Neuronal stem cell (in vitro differentiated cells): ENCODE measurements at regions not wholly inside any gene's neighbourhood (a gene's known extent, or its start where the extent isn't known, plus 50 kb on each side); places are given as distances from the start of the nearest gene placed in this dataset.

Experiments used
- DNase-seq: peaks from one replicate; pipeline ENCODE4 v3.0.0-alpha.2; 2013; ENCODE audit warnings: low spot score
- H2AFZ ChIP-seq: one replicate; pipeline ENCODE4 v1.6.1; 2013; ENCODE audit warnings: mild to moderate bottlenecking, low read length, inconsistent platforms
- H2AK5ac ChIP-seq: 2 replicates; pipeline ENCODE4 v1.6.1; 2013; ENCODE audit warnings: low read depth, mild to moderate bottlenecking, inconsistent platforms, low read length, moderate library complexity, mixed read lengths
- H2BK120ac ChIP-seq: 2 replicates; pipeline ENCODE4 v1.6.1; 2013; ENCODE audit warnings: low read depth, mild to moderate bottlenecking, inconsistent platforms, low read length, moderate library complexity, mixed read lengths
- H2BK12ac ChIP-seq: one replicate; pipeline ENCODE4 v1.6.1; 2013; ENCODE audit warnings: low read length, inconsistent platforms
- H2BK15ac ChIP-seq: 2 replicates; pipeline ENCODE4 v1.6.1; 2013; ENCODE audit warnings: mild to moderate bottlenecking, low read length, inconsistent platforms, mixed read lengths
- H2BK5ac ChIP-seq: one replicate; pipeline ENCODE4 v1.6.1; 2013; ENCODE audit warnings: inconsistent platforms, mild to moderate bottlenecking, low read length, moderate library complexity
- H3K14ac ChIP-seq: one replicate; pipeline ENCODE4 v1.6.1; 2013; ENCODE audit warnings: low read length, inconsistent platforms
- H3K18ac ChIP-seq: 2 replicates; pipeline ENCODE4 v1.6.1; 2013; ENCODE audit warnings: low read length, inconsistent platforms
- H3K23ac ChIP-seq: 2 replicates; pipeline ENCODE4 v1.6.1; 2013; ENCODE audit warnings: low read depth, mild to moderate bottlenecking, mixed read lengths, low read length, inconsistent platforms; ENCODE audit not compliant: poor library complexity
- H3K27ac ChIP-seq: replicated peaks from 3 replicates; pipeline ENCODE4 v1.5.1; 2013; ENCODE audit warnings: low read length, inconsistent platforms
- H3K27me3 ChIP-seq, 3 experiments: 2 replicates each; pipeline ENCODE4 v1.6.1; 2013; ENCODE audit warnings: low read length in 3 of 3, mild to moderate bottlenecking in 2 of 3, inconsistent platforms in 1 of 3, low read depth in 1 of 3, mixed read lengths in 1 of 3, moderate library complexity in 1 of 3; ENCODE audit not compliant: control insufficient read depth in 3 of 3, insufficient read depth in 3 of 3
- H3K36me3 ChIP-seq, 2 donors: replicated peaks in 1 of 2; 2 replicates each; pipeline ENCODE4 v1.6.1; 2013; ENCODE audit warnings: low read length in 2 of 2; ENCODE audit not compliant: control insufficient read depth in 2 of 2, insufficient read depth in 2 of 2
- H3K4ac ChIP-seq: 2 replicates; pipeline ENCODE4 v1.6.1; 2013; ENCODE audit warnings: inconsistent platforms, mild to moderate bottlenecking, low read length, moderate library complexity
- H3K4me1 ChIP-seq, 2 donors: 1 replicate in 1 of 2; 2 replicates in 1 of 2; pipeline ENCODE4 v1.6.1; 2013; ENCODE audit warnings: low read length in 2 of 2, low read depth in 1 of 2; ENCODE audit not compliant: control insufficient read depth in 2 of 2, insufficient read depth in 1 of 2
- H3K4me2 ChIP-seq: one replicate; pipeline ENCODE4 v1.6.1; 2013; ENCODE audit warnings: mild to moderate bottlenecking, low read length, inconsistent platforms; ENCODE audit not compliant: insufficient read depth, poor library complexity, severe bottlenecking
- H3K4me3 ChIP-seq, 2 donors: 2 replicates each; pipeline ENCODE4 v1.5.1; 2013; ENCODE audit warnings: low read length in 2 of 2, mild to moderate bottlenecking in 2 of 2, inconsistent platforms in 1 of 2, moderate library complexity in 1 of 2
- H3K79me1 ChIP-seq: one replicate; pipeline ENCODE4 v1.6.1; 2013; ENCODE audit warnings: low read depth, mild to moderate bottlenecking, inconsistent platforms, low read length, moderate library complexity
- H3K9ac ChIP-seq: one replicate; pipeline ENCODE4 v1.6.1; 2013; ENCODE audit warnings: mild to moderate bottlenecking, low read depth, low read length, inconsistent platforms; ENCODE audit not compliant: poor library complexity
- H3K9me3 ChIP-seq, 2 donors: replicated peaks in 1 of 2; 2 replicates each; pipeline versions ENCODE3 to v1.6.1; 2013; ENCODE audit warnings: low read length in 2 of 2, mild to moderate bottlenecking in 2 of 2, inconsistent platforms in 1 of 2, low read depth in 1 of 2, mixed read lengths in 1 of 2, moderate library complexity in 1 of 2; ENCODE audit not compliant: control insufficient read depth in 2 of 2, insufficient read depth in 1 of 2
- H4K8ac ChIP-seq: one replicate; pipeline ENCODE4 v1.6.1; 2013; ENCODE audit warnings: low read depth, mild to moderate bottlenecking, inconsistent platforms, low read length, moderate library complexity
- H4K91ac ChIP-seq: one replicate; pipeline ENCODE4 v1.6.1; 2013; ENCODE audit warnings: low read length, low read depth, mild to moderate bottlenecking, inconsistent platforms; ENCODE audit not compliant: poor library complexity
- WGBS, 2 donors: extraction: QIAGEN DNeasy Blood & Tissue Kit; methylation state at CpG; one replicate each; pipeline ENCODE4 v1.1.7; 2013; ENCODE audit warnings: missing lambda C conversion rate in 2 of 2, mixed read lengths in 1 of 2; ENCODE audit not compliant: insufficient read length in 2 of 2, insufficient replicate concordance in 1 of 2; ENCODE audit errors: extremely low coverage in 2 of 2; 5-methylcytosine and 5-hydroxymethylcytosine counted together

DNA sequence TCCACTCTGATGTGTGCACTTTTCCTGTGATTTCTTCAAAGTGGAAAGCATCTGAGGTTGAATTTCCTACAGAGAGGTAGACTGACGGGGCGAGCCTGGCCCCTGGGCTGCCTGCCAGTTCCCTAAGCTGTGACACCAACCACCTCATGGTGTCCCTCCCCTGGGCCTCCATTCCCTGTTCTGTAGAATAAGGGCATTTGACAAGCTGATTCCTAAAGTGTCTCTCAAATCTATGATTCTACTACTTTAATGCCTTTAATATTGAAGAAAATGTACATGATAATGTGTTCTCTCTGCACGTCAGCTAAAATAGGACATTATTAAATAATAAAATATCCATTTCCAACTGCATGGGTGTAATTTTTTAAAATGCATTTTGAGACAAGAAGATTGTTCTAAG, 105.1 kb downstream of the SEC61G start:
- no peak overlapping the region for H2BK120ac ChIP-seq

DNA sequence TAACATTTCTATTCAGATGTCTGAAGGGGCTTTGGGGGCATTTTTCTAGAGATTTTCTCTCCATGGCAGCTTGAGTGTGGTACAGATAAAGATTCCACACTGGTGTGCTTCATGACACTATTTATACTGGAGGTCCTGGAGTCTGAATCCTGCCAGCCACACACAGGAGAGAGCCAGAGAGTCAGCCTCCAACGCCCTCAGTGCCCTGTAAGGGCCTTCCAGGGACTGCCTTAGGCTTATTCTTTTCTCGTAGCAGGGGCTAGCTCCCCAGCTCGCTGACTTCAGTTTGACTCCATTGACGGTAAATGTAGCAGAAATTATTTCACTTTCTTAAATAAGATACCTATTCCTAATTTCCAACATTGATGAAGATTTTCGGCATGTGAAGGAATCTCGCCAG, 100.9 kb downstream of the VSTM2A start:
- WGBS, 2 donors = no CpG with 5 or more reads among the region's 6 CpGs
- H3K27me3 ChIP-seq = no peaks in the 10 kb centered on the region
- H3K18ac ChIP-seq = no peak overlapping the region

More for the DNA sequence above, 105.1 kb downstream of the SEC61G start:
- H3K14ac ChIP-seq = no peak overlapping the region
- H3K4me1 ChIP-seq = no peaks in the 10 kb centered on the region
- H3K27ac ChIP-seq = no peak overlapping the region
- no peak overlapping the region for H2BK5ac ChIP-seq
- H4K8ac ChIP-seq = no peak overlapping the region
- H2BK12ac ChIP-seq = no peak overlapping the region
- no peak overlapping the region for H3K9ac ChIP-seq
- H3K4me2 ChIP-seq = no peak overlapping the region
- no peak overlapping the region for H3K18ac ChIP-seq
- no peak overlapping the region for H3K4me3 ChIP-seq
- no peaks in the 10 kb centered on the region for H3K36me3 ChIP-seq
- H3K23ac ChIP-seq = no peak overlapping the region
- H2AFZ ChIP-seq = no peak overlapping the region
- WGBS, 2 donors = no CpG with 5 or more reads among the region's 3 CpGs
- no peak for DNase-seq
- H3K27me3 ChIP-seq = no peaks in the 10 kb centered on the region
- no peak overlapping the region for H4K91ac ChIP-seq
- no peak overlapping the region for H3K4ac ChIP-seq
- no peaks in the 10 kb centered on the region for H3K79me1 ChIP-seq
- H3K9me3 ChIP-seq = no peaks in the 10 kb centered on the region
- H2BK15ac ChIP-seq = no peak overlapping the region
- H2AK5ac ChIP-seq = no peak overlapping the region

DNA sequence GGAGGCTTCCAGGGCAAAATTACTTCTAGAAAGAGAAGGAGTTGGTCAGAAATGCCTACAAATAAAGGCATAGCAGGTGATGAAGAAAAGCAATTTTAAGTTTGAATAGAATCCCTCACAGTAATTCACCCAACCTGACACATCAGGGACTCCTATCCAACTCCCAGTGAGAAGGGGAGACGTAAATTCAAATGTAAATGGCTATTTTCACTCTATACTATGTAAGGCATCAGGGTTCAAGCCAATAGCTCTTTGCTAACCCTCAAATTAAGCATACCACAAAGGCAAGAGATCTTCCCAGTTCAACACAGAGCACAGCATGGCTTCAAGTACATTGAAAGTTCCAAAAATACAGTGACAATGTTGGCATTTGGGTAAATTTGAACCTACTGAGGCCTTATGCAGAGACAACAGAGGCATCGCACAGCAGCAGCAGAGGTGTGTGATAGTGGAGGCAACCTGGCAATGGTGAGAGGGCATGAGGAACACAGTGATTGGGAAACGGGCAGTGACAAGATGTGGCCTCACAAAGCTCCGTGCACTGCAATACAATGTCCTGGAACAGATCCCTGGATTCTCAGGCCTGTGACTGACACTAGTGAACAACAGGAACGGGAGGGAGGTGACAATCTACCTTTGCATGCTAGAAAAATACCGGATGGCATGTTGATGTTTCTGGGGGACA, 95.7 kb downstream of the VSTM2A start:
- Histone ChIP-seq H2BK5ac (no peak overlapping the region), H3K36me3 (no peaks in the 10 kb centered on the region), H3K4me2 (no peak overlapping the region), H3K27me3 (no peaks in the 10 kb centered on the region), H3K27ac (no peak overlapping the region), H2AK5ac (no peak overlapping the region), H2BK120ac (no peak overlapping the region), H3K4me1 (no peaks in the 10 kb centered on the region), H4K8ac (no peak overlapping the region), H3K79me1 (no peaks in the 10 kb centered on the region), H3K9ac (no peak overlapping the region), H2BK12ac (no peak overlapping the region), H3K14ac (no peak overlapping the region), H4K91ac (no peak overlapping the region), H3K4me3 (no peak overlapping the region), H3K9me3 (no peaks in the 10 kb centered on the region), H3K23ac (no peak overlapping the region), H2BK15ac (no peak overlapping the region), H3K18ac (no peak overlapping the region), H3K4ac (no peak overlapping the region), H2AFZ (no peak overlapping the region)
- DNase-seq = no peak
- no CpG with 5 or more reads among the region's 6 CpGs for WGBS, 2 donors

More for the DNA sequence above, 100.9 kb downstream of the VSTM2A start:
- Histone ChIP-seq H3K9ac (no peak overlapping the region), H2BK120ac (no peak overlapping the region), H2BK12ac (no peak overlapping the region), H2AK5ac (no peak overlapping the region), H3K4me1 (no peaks in the 10 kb centered on the region), H3K9me3 (no peaks in the 10 kb centered on the region), H3K36me3 (no peaks in the 10 kb centered on the region), H3K14ac (no peak overlapping the region), H3K4me2 (no peak overlapping the region), H2BK15ac (no peak overlapping the region), H4K91ac (no peak overlapping the region), H4K8ac (no peak overlapping the region), H3K27ac (no peak overlapping the region), H3K4me3 (no peak overlapping the region), H3K23ac (no peak overlapping the region), H2BK5ac (no peak overlapping the region), H3K4ac (no peak overlapping the region), H2AFZ (no peak overlapping the region), H3K79me1 (no peaks in the 10 kb centered on the region)
- DNase-seq = no peak

DNA sequence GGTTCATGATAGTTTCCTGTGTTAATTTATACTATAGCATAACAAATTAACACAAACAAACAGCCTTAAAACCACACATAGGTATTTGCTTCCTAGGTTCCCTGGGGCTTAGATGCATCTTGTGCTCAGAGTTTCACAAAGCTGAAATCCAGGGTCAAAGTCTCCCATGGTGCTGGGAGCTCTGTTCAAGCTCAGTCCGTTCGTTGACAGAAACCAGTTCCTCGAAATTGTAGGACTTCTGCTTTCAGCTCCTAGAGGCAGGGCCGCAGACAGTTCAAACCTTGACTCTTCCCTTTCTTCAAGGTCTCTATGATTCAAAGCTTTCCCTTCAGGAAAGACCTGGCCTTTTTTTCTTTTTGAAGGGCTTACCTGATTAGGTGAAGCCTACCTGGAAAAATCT, 90.5 kb downstream of the VSTM2A start:
- no CpG with 5 or more reads among the region's 4 CpGs for WGBS, 2 donors

More for the DNA sequence above, 90.5 kb downstream of the VSTM2A start:
- no peaks in the 10 kb centered on the region for H3K79me1 ChIP-seq
- no peak overlapping the region for H3K18ac ChIP-seq
- no peak overlapping the region for H3K4me3 ChIP-seq
- H3K27me3 ChIP-seq = no peaks in the 10 kb centered on the region
- H2BK12ac ChIP-seq = no peak overlapping the region
- H4K8ac ChIP-seq = no peak overlapping the region
- H2AK5ac ChIP-seq = no peak overlapping the region
- H3K4ac ChIP-seq = no peak overlapping the region
- H3K4me2 ChIP-seq = no peak overlapping the region
- H4K91ac ChIP-seq = no peak overlapping the region
- H3K9me3 ChIP-seq = peaks cover 0 to 2% of the 10 kb centered on the region in 2 donors
- no peak overlapping the region for H2BK120ac ChIP-seq
- H3K27ac ChIP-seq = no peak overlapping the region
- no peak overlapping the region for H3K23ac ChIP-seq
- H3K4me1 ChIP-seq = no peaks in the 10 kb centered on the region
- no peak for DNase-seq
- no peaks in the 10 kb centered on the region for H3K36me3 ChIP-seq
- no peak overlapping the region for H3K14ac ChIP-seq
- H3K9ac ChIP-seq = no peak overlapping the region
- no peak overlapping the region for H2BK5ac ChIP-seq
- no peak overlapping the region for H2BK15ac ChIP-seq
- H2AFZ ChIP-seq = no peak overlapping the region
